Activated T-cell treated with anti-CD3 and anti-CD28 coated beads, Interleukin-2, amount 50 U/mL, for 72 hours (primary cell): ENCODE measurements at regions not wholly inside any gene's neighbourhood (a gene's known extent, or its start where the extent isn't known, plus 50 kb on each side); places are given as distances from the start of the nearest gene placed in this dataset.
"Not testable (repeated sequence)": the region's sequence is repeated elsewhere in the genome, so short reads cannot be mapped to it uniquely, and the experiment has no call there.

ENCODE experiments used
- ATAC-seq, 2 donors: fragments of 150-1000 bp; cut with Tn5 transposase; replicated peaks in 1 of 2; 2 replicates each; pipeline ENCODE4 v1.10.0; 2021; ENCODE audit warnings: moderate library complexity in 2 of 2, mild to moderate bottlenecking in 1 of 2
- DNase-seq, 2 donors: peaks; one replicate each; pipeline ENCODE4 v3.0.0; 2021 to 2022; ENCODE audit warnings: mixed read lengths in 1 of 2
- H3K27ac Mint-ChIP-seq: one replicate; pipeline ENCODE4 v1.8.0; 2022; ENCODE audit warnings: mild to moderate bottlenecking, moderate library complexity, mixed read lengths
- H3K27me3 Mint-ChIP-seq: one replicate; pipeline ENCODE4 v1.8.0; 2022; ENCODE audit warnings: low read depth, mixed read lengths
- H3K36me3 Mint-ChIP-seq, 2 donors: one replicate each; pipeline ENCODE4 v1.8.0; 2022; ENCODE audit warnings: mixed read lengths in 2 of 2, mild to moderate bottlenecking in 1 of 2; ENCODE audit not compliant: insufficient read depth in 2 of 2
- H3K4me1 Mint-ChIP-seq: one replicate; pipeline ENCODE4 v1.8.0; 2022; ENCODE audit warnings: low read depth, mixed read lengths
- H3K4me3 Mint-ChIP-seq, 2 donors: one replicate each; pipeline ENCODE4 v1.8.0; 2022; ENCODE audit warnings: mild to moderate bottlenecking in 2 of 2, mixed read lengths in 2 of 2, moderate library complexity in 2 of 2
- H3K9me3 Mint-ChIP-seq, 2 donors: one replicate each; pipeline ENCODE4 v1.8.0; 2022; ENCODE audit warnings: mixed read lengths in 2 of 2

DNA sequence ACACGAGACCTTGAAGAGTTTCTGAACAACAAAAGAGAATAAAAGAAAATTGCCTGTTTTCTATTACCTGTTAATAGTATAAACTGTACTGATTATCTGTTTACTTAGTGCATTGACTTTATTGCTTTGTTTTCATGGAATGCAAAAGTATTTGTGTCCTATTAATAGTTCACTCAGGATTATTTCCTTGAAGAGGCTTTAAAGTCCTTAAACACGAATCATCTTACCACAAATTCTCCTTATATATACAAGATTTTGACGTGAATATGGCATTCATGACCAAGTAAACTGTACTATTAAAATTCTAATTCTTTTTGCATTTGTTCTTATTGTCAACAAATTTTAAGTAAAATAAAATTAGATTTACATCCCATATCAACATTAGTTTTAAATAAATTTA lies 513.0 kb downstream of the NTRK3 start:
- no peak for ATAC-seq
- no peaks in the 10 kb centered on the region for H3K9me3 Mint-ChIP-seq
- peaks cover 7% of the 10 kb centered on the region for H3K27me3 Mint-ChIP-seq
- H3K4me3 Mint-ChIP-seq = no peak overlapping the region
- no peak overlapping the region for H3K27ac Mint-ChIP-seq
- DNase-seq = no peak
- H3K36me3 Mint-ChIP-seq = no peaks in the 10 kb centered on the region
- H3K4me1 Mint-ChIP-seq = no peaks in the 10 kb centered on the region

- Mint-ChIP-seq H3K27ac (no peak overlapping the region), H3K9me3 (no peaks in the 10 kb centered on the region), H3K36me3 (no peaks in the 10 kb centered on the region), H3K4me3 (no peak overlapping the region), H3K4me1 (peaks cover 7% of the 10 kb centered on the region), H3K27me3 (no peaks in the 10 kb centered on the region)
- no peak for DNase-seq
- ATAC-seq = no peak
Measured at GRCh38 chr15:87741350-87741749, 515.2 kb downstream of the NTRK3 start.

DNA sequence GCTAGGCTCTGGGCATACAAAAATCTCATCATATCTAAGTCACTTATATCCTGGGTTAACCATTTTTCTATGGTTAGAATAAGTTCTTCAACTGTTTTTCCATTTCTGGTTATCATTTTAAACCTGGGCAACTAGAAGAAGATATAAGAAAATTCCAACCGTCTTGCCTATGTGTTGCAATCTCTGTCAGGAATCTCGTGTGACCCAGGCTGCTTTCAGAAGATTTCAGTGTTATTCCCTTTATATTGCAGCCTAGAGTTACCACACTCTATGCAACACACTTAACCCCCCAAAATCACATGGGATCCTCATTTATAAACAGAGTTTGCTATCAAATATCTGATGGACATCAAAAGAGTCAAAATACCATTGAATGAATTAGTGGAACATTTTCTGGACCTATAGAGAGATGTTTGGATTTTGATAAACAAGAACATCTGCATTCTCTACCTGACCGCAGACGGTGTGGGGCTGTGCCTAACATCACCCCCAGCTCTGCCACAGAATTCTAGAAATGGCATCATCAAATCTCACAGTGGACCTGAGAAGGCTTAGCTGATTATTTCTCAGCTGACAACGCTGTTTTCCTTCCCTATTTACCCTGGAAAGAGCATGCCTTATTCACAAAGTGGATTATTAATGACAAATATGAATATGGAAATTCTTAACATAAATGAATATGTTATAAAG lies 515.7 kb downstream of the NTRK3 start:
- no peak overlapping the region for H3K27ac Mint-ChIP-seq
- ATAC-seq = no peak
- DNase-seq = no peak
- H3K27me3 Mint-ChIP-seq = no peaks in the 10 kb centered on the region
- no peaks in the 10 kb centered on the region for H3K36me3 Mint-ChIP-seq
- no peaks in the 10 kb centered on the region for H3K9me3 Mint-ChIP-seq
- H3K4me1 Mint-ChIP-seq = peaks cover 8% of the 10 kb centered on the region
- H3K4me3 Mint-ChIP-seq = no peak overlapping the region

- H3K27ac Mint-ChIP-seq = no peak overlapping the region
- no peak overlapping the region for H3K4me3 Mint-ChIP-seq
- peaks cover 8% of the 10 kb centered on the region for H3K4me1 Mint-ChIP-seq
- ATAC-seq = no peak
- no peaks in the 10 kb centered on the region for H3K9me3 Mint-ChIP-seq
- H3K36me3 Mint-ChIP-seq = no peaks in the 10 kb centered on the region
- H3K27me3 Mint-ChIP-seq = no peaks in the 10 kb centered on the region
- no peak for DNase-seq
Measured at GRCh38 chr15:87739866-87740265, 516.7 kb downstream of the NTRK3 start.

GRCh38 chr15:87739081-87739480 lies 517.5 kb downstream of the NTRK3 start:
- no peak for DNase-seq
- H3K4me3 Mint-ChIP-seq = no peak overlapping the region
- ATAC-seq = no peak
- H3K27ac Mint-ChIP-seq = no peak overlapping the region
- no peaks in the 10 kb centered on the region for H3K9me3 Mint-ChIP-seq
- no peaks in the 10 kb centered on the region for H3K27me3 Mint-ChIP-seq
- no peaks in the 10 kb centered on the region for H3K36me3 Mint-ChIP-seq
- peaks cover 8% of the 10 kb centered on the region for H3K4me1 Mint-ChIP-seq

DNA sequence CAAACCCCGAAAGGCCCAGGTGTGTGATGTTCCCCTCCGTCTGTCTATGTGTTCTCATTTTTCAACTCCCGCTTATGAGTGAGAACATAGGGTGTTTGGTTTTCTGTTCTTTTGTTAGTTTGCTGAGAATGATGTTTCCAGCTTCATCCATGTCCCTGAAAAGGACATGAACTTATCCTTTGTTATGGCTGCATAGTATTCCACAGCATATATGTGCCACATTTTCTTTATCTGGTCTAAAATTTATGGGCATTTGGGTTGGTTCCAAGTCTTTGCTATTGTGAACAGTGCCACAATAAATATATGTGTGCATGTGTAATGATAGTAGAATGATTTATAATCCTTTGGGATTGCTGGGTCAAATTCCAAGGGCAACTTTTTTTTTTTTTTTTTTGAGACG lies 519.1 kb downstream of the NTRK3 start:
- not testable (repeated sequence) for H3K4me1 Mint-ChIP-seq, H3K27ac Mint-ChIP-seq, H3K9me3 Mint-ChIP-seq, DNase-seq, H3K27me3 Mint-ChIP-seq, H3K4me3 Mint-ChIP-seq, ATAC-seq, H3K36me3 Mint-ChIP-seq

DNA sequence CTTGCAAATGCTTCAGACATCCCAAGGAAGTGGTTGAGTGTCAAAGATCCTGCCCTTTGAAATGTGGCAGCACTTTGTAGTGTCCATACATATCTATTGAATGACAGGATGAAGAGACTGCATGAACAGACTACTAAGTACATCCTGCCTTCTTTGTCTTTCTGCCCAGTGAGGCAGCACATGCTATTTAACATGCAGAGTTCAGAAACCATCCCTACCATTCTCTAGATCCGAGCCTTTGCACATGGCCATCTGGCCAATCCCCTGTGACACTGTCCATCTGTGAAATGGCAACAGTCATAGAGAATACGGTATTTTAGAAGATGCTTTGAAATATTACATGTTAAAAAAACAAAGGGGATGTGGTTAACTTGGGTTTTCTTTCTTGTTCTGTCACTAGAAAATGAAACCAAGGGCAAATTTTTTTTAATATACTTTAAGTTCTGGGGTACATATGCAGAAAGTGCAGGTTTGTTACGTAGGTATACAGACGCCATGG lies 519.6 kb downstream of the NTRK3 start:
- no peak overlapping the region for H3K27ac Mint-ChIP-seq
- H3K27me3 Mint-ChIP-seq = no peaks in the 10 kb centered on the region
- H3K4me3 Mint-ChIP-seq = no peak overlapping the region
- H3K4me1 Mint-ChIP-seq = peaks cover 8% of the 10 kb centered on the region
- H3K9me3 Mint-ChIP-seq = no peaks in the 10 kb centered on the region
- no peaks in the 10 kb centered on the region for H3K36me3 Mint-ChIP-seq
- ATAC-seq = peak in 1 of 2 donors; percentile 23
- no peak for DNase-seq

DNA sequence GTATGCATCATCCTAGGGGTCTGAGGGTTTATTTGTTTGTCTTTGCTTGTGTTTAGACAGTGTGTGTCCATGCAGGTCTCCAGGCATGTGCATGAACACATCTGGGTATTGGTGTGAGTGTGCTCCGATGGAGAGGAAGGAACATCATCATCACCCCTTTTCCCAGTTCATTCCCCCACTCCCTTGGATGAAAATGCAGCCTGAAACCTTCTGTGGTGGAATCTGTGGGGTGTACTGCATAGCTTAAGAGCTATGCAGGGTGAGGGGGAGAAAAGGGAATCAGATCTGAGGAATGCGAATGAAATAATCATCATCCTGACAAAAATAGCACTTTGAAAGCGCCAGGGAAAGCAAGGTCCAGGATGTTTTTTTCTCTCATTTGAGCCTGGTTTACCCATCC lies 520.1 kb downstream of the NTRK3 start:
- DNase-seq (no peak), ATAC-seq (no peak)
- Mint-ChIP-seq H3K36me3 (no peaks in the 10 kb centered on the region), H3K27ac (no peak overlapping the region), H3K27me3 (no peaks in the 10 kb centered on the region), H3K4me3 (no peak overlapping the region), H3K9me3 (no peaks in the 10 kb centered on the region), H3K4me1 (peaks cover 8% of the 10 kb centered on the region)

- no peaks in the 10 kb centered on the region for H3K9me3 Mint-ChIP-seq
- H3K4me1 Mint-ChIP-seq = peaks cover 8% of the 10 kb centered on the region
- H3K27ac Mint-ChIP-seq = no peak overlapping the region
- H3K36me3 Mint-ChIP-seq = no peaks in the 10 kb centered on the region
- no peaks in the 10 kb centered on the region for H3K27me3 Mint-ChIP-seq
- H3K4me3 Mint-ChIP-seq = no peak overlapping the region
- ATAC-seq (no peak), DNase-seq (no peak)
Measured at GRCh38 chr15:87735522-87735921, 521.0 kb downstream of the NTRK3 start.

- Mint-ChIP-seq H3K4me1 (peaks cover 8% of the 10 kb centered on the region), H3K9me3 (peaks cover 0 to 2% of the 10 kb centered on the region in 2 donors), H3K27me3 (no peaks in the 10 kb centered on the region), H3K36me3 (no peaks in the 10 kb centered on the region), H3K27ac (no peak overlapping the region), H3K4me3 (no peak overlapping the region)
- ATAC-seq (no peak), DNase-seq (no peak)
Measured at GRCh38 chr15:87734571-87735373, 521.8 kb downstream of the NTRK3 start.

DNA sequence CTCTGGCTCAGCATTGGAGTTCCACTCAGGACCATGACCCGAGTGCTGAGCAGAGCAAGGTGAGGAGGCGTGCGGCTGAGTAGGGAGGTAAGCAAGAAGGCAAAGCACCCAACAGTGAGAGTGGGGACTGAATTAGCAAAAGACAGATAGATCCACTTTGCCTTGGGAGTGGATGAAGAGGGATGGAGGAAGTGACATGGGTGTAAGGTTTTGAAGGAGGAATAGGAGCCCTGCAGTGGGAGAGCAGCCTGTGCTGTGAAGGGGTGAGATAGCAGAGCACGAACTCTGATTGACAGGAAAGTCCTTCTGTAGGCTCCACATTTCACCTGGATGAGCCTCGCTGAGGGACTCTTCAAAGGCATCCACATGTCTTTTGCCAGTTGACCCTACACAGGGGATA lies 522.6 kb downstream of the NTRK3 start:
- H3K27me3 Mint-ChIP-seq = no peaks in the 10 kb centered on the region
- H3K36me3 Mint-ChIP-seq = no peaks in the 10 kb centered on the region
- ATAC-seq = no peak
- H3K9me3 Mint-ChIP-seq = peaks cover 0 to 2% of the 10 kb centered on the region in 2 donors
- peaks cover 8% of the 10 kb centered on the region for H3K4me1 Mint-ChIP-seq
- no peak for DNase-seq
- H3K27ac Mint-ChIP-seq = no peak overlapping the region
- H3K4me3 Mint-ChIP-seq = no peak overlapping the region

DNA sequence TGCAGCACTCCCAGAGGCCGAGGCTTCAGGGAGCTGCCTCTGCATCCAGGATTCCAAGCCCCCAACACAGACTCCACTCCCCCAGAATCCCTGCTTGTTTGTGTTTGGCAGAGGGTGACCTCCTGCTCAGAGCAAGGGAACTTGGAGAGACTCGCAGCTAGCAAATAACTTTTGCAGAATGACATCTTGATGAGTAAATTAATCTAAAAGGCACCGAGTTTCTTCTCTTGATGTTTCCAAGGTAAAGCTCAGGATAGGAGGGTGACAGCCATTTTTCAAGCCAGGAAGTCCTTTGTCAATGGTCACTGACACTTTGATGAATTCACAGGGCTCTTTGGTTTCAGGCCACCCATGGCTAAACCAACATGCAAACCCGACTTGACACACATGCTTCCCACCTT lies 523.0 kb downstream of the NTRK3 start:
- H3K9me3 Mint-ChIP-seq = peaks cover 0 to 2% of the 10 kb centered on the region in 2 donors
- no peak overlapping the region for H3K4me3 Mint-ChIP-seq
- ATAC-seq (no peak), DNase-seq (no peak)
- no peaks in the 10 kb centered on the region for H3K36me3 Mint-ChIP-seq
- H3K4me1 Mint-ChIP-seq = peaks cover 8% of the 10 kb centered on the region
- H3K27ac Mint-ChIP-seq = no peak overlapping the region
- no peaks in the 10 kb centered on the region for H3K27me3 Mint-ChIP-seq

DNA sequence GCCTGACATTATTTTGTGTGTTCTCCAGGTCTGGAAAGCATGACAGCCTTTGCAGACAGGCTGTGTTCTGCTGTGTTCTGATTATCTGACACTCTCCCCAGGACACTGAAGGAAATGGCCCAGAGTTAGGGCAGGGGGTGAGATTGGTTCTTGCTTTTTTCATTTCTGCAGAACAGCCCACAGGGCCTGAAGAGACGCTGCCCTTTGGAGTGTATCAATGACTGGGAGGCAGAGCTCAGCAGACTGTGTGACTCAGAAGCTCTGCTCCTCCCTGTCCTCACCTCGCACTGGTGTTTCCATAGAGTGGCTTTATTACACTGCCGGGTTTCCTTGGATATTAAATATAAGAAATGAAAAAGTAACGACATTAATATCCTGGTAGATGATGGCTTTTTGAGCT lies 523.6 kb downstream of the NTRK3 start:
- H3K27me3 Mint-ChIP-seq = no peaks in the 10 kb centered on the region
- peaks cover 8% of the 10 kb centered on the region for H3K4me1 Mint-ChIP-seq
- DNase-seq (no peak), ATAC-seq (no peak)
- peaks cover 0 to 2% of the 10 kb centered on the region in 2 donors for H3K9me3 Mint-ChIP-seq
- no peaks in the 10 kb centered on the region for H3K36me3 Mint-ChIP-seq
- H3K27ac Mint-ChIP-seq = no peak overlapping the region
- H3K4me3 Mint-ChIP-seq = no peak overlapping the region
